ENCODE measurements at regions not wholly inside any gene's neighbourhood (a gene's known extent, or its start where the extent isn't known, plus 50 kb on each side); places are given as distances from the start of the nearest gene placed in this dataset.

DNA sequence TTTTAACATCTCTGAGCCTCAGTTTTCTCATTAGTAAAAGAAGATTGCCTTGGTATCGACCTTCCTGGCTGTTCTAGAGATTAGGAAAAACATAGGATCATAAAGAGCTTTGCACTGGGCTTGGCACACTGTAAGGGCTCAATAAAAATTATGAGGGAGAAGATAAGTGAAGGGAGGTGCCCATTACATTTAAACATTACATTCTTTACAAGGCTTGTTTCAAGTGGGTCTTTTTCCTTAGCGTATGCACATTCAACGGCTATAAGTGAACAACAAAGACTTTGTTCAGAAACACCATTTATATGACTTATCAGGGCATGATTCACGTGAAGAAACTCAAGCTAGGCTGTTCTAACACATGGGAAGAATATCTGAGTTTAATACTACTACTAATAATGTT lies 351.9 kb upstream of the NPVF start:
- no peak for TF ChIP-seq POLR2AphosphoS5 (IDR thresholded peaks at IDR 0.05)
- TF ChIP-seq, protein P1, sequence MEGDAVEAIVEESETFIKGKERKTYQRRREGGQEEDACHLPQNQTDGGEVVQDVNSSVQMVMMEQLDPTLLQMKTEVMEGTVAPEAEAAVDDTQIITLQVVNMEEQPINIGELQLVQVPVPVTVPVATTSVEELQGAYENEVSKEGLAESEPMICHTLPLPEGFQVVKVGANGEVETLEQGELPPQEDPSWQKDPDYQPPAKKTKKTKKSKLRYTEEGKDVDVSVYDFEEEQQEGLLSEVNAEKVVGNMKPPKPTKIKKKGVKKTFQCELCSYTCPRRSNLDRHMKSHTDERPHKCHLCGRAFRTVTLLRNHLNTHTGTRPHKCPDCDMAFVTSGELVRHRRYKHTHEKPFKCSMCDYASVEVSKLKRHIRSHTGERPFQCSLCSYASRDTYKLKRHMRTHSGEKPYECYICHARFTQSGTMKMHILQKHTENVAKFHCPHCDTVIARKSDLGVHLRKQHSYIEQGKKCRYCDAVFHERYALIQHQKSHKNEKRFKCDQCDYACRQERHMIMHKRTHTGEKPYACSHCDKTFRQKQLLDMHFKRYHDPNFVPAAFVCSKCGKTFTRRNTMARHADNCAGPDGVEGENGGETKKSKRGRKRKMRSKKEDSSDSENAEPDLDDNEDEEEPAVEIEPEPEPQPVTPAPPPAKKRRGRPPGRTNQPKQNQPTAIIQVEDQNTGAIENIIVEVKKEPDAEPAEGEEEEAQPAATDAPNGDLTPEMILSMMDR (IDR thresholded peaks at IDR 0.05), result no peak

Data from gastroesophageal sphincter (tissue), 3 donors.